ENCODE measurements at regions not wholly inside any gene's neighbourhood (a gene's known extent, or its start where the extent isn't known, plus 50 kb on each side); places are given as distances from the start of the nearest gene placed in this dataset.

DNA sequence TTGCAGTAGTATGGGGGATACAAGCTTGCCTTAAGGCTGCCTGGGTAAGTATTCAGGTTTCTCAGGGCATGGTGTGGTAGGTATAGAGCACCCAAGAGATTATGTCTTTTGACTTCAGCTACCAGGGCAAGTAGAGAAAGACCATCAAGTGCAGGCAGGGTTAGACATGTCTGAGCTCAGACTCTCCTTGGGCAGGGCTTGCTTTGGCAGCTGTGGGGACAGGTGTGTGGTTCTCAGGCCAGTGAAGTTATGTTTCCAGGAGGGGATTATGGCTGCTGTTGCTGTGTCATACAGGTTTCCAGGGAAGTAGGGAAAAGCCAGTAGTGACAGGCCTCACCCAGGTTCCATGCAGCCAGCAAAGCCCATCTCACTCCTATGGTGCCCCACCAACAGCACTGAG lies 1040.4 kb downstream of the FLRT2 start:
- Histone ChIP-seq H3K4me1 (no peaks in the 10 kb centered on the region), H3K27me3 (no peaks in the 10 kb centered on the region), H3K4me3 (no peak overlapping the region), H3K9ac (ENCODE audit: low read depth in 2 of 2, low read length in 2 of 2) (no peak overlapping the region), H3K27ac (no peak overlapping the region), H3K9me3 (no peaks in the 10 kb centered on the region), H3K36me3 (no peaks in the 10 kb centered on the region)
- intact Hi-C loops (cut with DNase I), result no loop called here
- TF ChIP-seq, protein P1, sequence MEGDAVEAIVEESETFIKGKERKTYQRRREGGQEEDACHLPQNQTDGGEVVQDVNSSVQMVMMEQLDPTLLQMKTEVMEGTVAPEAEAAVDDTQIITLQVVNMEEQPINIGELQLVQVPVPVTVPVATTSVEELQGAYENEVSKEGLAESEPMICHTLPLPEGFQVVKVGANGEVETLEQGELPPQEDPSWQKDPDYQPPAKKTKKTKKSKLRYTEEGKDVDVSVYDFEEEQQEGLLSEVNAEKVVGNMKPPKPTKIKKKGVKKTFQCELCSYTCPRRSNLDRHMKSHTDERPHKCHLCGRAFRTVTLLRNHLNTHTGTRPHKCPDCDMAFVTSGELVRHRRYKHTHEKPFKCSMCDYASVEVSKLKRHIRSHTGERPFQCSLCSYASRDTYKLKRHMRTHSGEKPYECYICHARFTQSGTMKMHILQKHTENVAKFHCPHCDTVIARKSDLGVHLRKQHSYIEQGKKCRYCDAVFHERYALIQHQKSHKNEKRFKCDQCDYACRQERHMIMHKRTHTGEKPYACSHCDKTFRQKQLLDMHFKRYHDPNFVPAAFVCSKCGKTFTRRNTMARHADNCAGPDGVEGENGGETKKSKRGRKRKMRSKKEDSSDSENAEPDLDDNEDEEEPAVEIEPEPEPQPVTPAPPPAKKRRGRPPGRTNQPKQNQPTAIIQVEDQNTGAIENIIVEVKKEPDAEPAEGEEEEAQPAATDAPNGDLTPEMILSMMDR (IDR thresholded peaks at IDR 0.05), result no peak
- DNase-seq, result no peak

DNA sequence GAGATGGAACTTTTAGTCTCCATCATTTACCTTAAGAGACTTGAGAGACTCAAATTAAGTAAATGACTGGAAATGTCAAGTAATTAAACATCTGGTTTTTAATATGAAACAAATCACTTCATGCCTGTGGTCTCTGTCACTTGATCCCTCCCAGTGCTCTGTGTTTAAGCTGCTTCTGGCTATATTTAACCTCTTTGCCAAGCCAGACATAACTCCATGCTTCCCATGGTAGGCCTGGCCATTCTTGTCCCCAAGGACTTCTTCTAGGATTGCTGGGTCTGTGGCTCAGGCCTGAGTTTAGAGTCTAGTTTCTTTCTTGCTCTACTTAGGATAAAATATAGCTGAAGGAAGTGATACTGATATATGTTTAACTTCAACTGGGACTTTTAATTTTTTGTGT lies 1013.6 kb downstream of the FLRT2 start:
- intact Hi-C loops (cut with DNase I), result no loop called here
- Histone ChIP-seq H3K27ac (no peak overlapping the region), H3K9ac (ENCODE audit: low read depth in 2 of 2, low read length in 2 of 2) (no peak overlapping the region), H3K9me3 (no peaks in the 10 kb centered on the region), H3K36me3 (no peaks in the 10 kb centered on the region), H3K27me3 (no peaks in the 10 kb centered on the region), H3K4me3 (no peak overlapping the region), H3K4me1 (no peaks in the 10 kb centered on the region)
- TF ChIP-seq, protein P1 (IDR thresholded peaks at IDR 0.05), result no peak
- no peak for DNase-seq

DNA sequence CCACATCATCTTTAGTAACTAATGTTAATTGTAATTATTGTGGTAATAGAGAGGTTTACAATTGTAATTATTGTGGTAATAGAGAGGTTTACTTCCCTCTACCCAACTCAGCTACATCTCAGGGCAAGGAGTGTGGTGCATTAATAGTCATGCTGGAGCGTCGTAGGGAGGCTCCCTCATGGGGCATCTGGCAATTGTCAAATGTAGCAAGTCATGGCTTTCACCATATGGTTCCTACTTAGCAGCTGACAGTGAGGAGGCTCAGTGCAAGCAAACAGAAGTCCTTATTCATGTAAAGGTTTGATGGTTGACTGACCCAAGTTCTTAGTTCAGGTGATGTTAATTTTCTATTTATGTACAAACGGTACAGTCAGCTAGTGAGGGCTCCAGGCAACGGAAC lies 1012.0 kb downstream of the FLRT2 start:
- intact Hi-C loops (cut with DNase I), result no loop called here

DNA sequence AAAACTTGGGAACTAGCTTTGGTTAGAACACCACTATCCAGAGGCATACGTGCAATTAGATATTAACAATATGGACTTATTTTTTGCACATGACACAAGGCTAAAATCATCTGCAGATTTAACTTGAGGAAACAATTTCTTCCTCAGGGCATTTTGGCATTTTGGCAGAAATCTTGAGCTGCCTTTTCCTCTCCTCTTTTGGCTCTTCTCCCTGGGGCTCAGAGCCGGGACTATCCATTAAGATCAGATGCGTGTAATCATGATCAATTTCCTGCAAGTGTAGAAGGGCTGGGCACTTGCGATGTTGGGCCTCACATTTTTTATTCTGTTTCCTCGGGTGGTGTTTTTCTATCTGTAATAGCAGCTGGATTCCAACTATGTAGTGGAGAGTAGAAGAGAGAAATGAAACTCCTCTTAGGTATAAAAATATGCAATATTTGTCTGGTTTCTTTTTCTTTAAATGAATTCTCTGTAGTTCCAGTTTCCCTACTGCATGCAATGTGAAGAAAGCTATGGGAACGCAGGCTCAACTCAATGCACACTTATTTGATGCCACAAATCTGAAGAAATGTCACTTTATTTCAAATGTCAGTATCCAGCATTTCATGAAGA lies 1010.8 kb downstream of the FLRT2 start:
- TF ChIP-seq, protein P1 (IDR thresholded peaks at IDR 0.05), result no peak
- H3K4me1 ChIP-seq, result no peaks in the 10 kb centered on the region
- DNase-seq, result no peak
- H3K27ac ChIP-seq, result no peak overlapping the region
- no peak overlapping the region for H3K4me3 ChIP-seq
- H3K9ac ChIP-seq (ENCODE audit: low read depth in 2 of 2, low read length in 2 of 2), result no peak overlapping the region
- H3K27me3 ChIP-seq, result no peaks in the 10 kb centered on the region
- H3K9me3 ChIP-seq, result no peaks in the 10 kb centered on the region
- H3K36me3 ChIP-seq, result no peaks in the 10 kb centered on the region
- intact Hi-C loops (cut with DNase I), result no loop called here

More for the DNA sequence above, 1012.0 kb downstream of the FLRT2 start:
- Histone ChIP-seq H3K27ac (no peak overlapping the region), H3K27me3 (no peaks in the 10 kb centered on the region), H3K9ac (ENCODE audit: low read depth in 2 of 2, low read length in 2 of 2) (no peak overlapping the region), H3K4me1 (no peaks in the 10 kb centered on the region), H3K4me3 (no peak overlapping the region), H3K9me3 (no peaks in the 10 kb centered on the region), H3K36me3 (no peaks in the 10 kb centered on the region)
- TF ChIP-seq, protein P1 (IDR thresholded peaks at IDR 0.05), result no peak
- no peak for DNase-seq

DNA sequence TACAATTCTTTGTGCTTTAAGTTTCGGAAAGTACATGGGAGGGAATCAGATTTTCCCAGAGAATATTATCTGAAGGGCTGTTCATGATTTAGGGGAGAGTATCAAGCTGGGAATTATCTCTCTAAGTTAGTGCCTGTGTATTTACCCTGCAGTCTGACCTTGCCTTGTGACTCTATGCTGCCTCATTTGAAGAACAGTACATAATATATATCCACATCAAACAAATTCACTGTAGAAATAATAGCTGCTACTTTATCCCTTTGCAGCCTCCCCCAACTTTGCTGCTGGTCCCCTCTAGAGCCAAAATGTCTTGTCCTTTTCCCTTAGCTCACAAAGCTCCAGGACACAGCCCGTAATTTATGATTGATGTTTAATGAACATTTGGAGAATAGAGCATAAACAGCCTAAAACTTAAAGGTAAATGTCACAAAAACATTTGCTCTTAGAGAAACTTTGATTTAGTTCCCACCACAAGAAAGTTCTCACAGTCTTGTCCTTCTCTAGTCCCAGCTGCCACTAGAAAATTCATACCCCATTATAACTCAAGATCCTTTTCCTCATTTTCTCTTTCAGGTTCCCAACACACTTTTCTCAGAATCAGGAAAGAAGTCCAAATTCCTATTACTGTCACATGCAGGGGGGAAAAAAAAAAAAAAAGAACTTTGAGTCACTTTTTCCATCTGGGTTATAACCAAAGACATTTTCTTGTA lies 1009.6 kb downstream of the FLRT2 start:
- no peaks in the 10 kb centered on the region for H3K9me3 ChIP-seq
- no peak for DNase-seq
- H3K4me1 ChIP-seq, result no peaks in the 10 kb centered on the region
- no peaks in the 10 kb centered on the region for H3K27me3 ChIP-seq
- H3K9ac ChIP-seq (ENCODE audit: low read depth in 2 of 2, low read length in 2 of 2), result no peak overlapping the region
- no peak overlapping the region for H3K4me3 ChIP-seq
- H3K27ac ChIP-seq, result no peak overlapping the region
- intact Hi-C loops (cut with DNase I), result no loop called here
- no peaks in the 10 kb centered on the region for H3K36me3 ChIP-seq
- TF ChIP-seq, protein P1 (IDR thresholded peaks at IDR 0.05), result no peak

Measured in colonic mucosa (tissue), 4 donors.